ENCODE measurements at regions not wholly inside any gene's neighbourhood (a gene's known extent, or its start where the extent isn't known, plus 50 kb on each side); places are given as distances from the start of the nearest gene placed in this dataset.
"Not testable (repeated sequence)": the region's sequence is repeated elsewhere in the genome, so short reads cannot be mapped to it uniquely, and the experiment has no call there.

GRCh38 chr21:21845901-21846300, 847.7 kb downstream of the NCAM2 start:
- Histone ChIP-seq H3K79me2 (ENCODE audit: control insufficient read depth, insufficient read depth, low read length, unreplicated experiment) (no peaks in the 10 kb centered on the region), H2AFZ (ENCODE audit: low read length, unreplicated experiment) (no peak overlapping the region), H3K4me1 (ENCODE audit: control insufficient read depth, insufficient read depth, low read length, unreplicated experiment) (no peaks in the 10 kb centered on the region), H3K27me3 (ENCODE audit: insufficient read depth, low read length) (no peaks in the 10 kb centered on the region), H3K27ac (ENCODE audit: low read depth, low read length) (no peak overlapping the region), H3K4me3 (ENCODE audit: low read depth, low read length) (no peak overlapping the region), H3K36me3 (ENCODE audit: insufficient read depth, low read length) (no peaks in the 10 kb centered on the region)

DNA sequence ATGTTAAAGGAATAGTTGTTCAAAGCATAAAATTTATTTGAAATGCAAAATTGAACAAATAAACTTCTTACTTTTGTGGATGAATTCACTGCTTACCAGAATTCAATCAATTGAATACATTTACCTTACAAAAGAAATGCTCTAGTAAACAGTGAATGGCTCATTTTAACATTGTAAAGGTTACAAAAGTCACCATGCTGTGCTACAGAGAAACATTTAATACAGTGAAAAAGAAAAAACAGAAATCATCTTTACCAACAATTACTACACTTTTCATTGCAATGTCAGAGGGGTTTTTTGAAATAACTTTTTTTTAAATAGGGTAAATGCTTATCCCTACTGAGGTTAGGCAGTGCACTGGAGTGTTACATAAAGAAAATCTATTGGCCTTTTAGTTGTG, 853.0 kb downstream of the NCAM2 start:
- Histone ChIP-seq H3K4me1 (ENCODE audit: control insufficient read depth, insufficient read depth, low read length, unreplicated experiment) (no peaks in the 10 kb centered on the region), H3K27me3 (ENCODE audit: insufficient read depth, low read length) (no peaks in the 10 kb centered on the region), H2AFZ (ENCODE audit: low read length, unreplicated experiment) (no peak overlapping the region), H3K79me2 (ENCODE audit: control insufficient read depth, insufficient read depth, low read length, unreplicated experiment) (no peaks in the 10 kb centered on the region), H3K4me3 (ENCODE audit: low read depth, low read length) (no peak overlapping the region), H3K36me3 (ENCODE audit: insufficient read depth, low read length) (no peaks in the 10 kb centered on the region), H3K27ac (ENCODE audit: low read depth, low read length) (no peak overlapping the region)

DNA sequence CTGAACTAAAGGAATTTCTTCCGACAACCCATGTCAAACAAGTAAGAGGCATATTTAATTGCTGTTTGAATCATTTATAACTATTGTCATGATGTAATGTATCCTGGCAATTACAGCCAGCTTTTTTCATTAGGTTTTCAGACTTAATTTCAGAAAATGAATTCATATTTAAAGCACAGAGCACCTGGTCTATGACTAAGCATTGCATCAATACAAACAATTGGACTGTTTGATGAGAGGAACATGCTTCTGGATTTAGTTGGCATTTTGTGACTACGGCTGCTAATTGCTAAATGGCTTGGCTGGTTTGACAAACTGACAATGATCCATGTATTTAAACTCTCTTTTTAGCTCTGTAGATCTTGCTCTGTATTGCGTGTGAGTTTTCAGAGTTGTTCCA, 853.4 kb downstream of the NCAM2 start:
- H2AFZ ChIP-seq (ENCODE audit: low read length, unreplicated experiment) = no peak overlapping the region
- H3K27ac ChIP-seq (ENCODE audit: low read depth, low read length) = no peak overlapping the region
- H3K36me3 ChIP-seq (ENCODE audit: insufficient read depth, low read length) = no peaks in the 10 kb centered on the region
- no peaks in the 10 kb centered on the region for H3K79me2 ChIP-seq (ENCODE audit: control insufficient read depth, insufficient read depth, low read length, unreplicated experiment)
- no peak overlapping the region for H3K4me3 ChIP-seq (ENCODE audit: low read depth, low read length)
- H3K27me3 ChIP-seq (ENCODE audit: insufficient read depth, low read length) = no peaks in the 10 kb centered on the region
- no peaks in the 10 kb centered on the region for H3K4me1 ChIP-seq (ENCODE audit: control insufficient read depth, insufficient read depth, low read length, unreplicated experiment)

DNA sequence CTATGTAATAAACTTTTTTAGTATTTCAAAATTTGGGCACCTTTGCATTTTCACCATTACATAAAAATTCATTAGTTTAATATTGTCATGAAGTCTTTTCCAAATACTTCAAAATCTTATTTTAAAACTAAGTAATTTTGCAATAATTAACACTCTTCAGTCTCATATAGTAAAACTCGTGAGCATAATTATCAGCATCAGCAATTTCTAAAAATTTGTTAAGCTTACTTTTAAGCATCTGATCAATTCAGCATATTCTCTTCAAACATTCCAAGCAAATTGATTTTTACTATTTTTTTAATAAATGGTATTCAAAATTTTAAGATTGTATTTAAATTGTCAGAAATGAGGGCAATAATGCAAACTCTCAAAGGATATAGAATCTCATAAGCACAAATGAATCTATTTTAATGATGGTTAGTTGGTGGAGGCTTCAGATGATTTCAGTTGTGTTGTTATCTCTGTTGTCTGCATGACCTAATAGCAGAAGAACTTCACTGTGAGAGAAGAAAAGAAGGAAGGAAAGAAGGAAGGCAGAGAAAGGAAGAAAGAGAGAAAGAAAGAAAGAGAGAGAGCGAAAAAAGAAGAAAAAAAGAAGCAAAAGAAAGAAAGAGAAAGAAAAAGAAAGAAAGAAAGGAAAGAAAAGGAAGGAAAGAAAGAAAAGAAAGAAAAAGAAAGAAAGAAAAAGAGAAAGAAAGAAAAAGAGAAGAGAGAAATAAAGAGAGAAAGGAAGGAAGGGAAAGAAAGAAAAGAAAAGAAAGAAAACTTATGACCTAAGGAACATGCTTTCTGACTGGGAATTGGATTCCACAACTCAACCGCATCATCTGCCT, 860.5 kb downstream of the NCAM2 start:
- Histone ChIP-seq H3K4me1 (ENCODE audit: control insufficient read depth, insufficient read depth, low read length, unreplicated experiment) (no peaks in the 10 kb centered on the region), H3K79me2 (ENCODE audit: control insufficient read depth, insufficient read depth, low read length, unreplicated experiment) (no peaks in the 10 kb centered on the region), H2AFZ (ENCODE audit: low read length, unreplicated experiment) (no peak overlapping the region), H3K4me3 (ENCODE audit: low read depth, low read length) (no peak overlapping the region), H3K36me3 (ENCODE audit: insufficient read depth, low read length) (no peaks in the 10 kb centered on the region), H3K27me3 (ENCODE audit: insufficient read depth, low read length) (no peaks in the 10 kb centered on the region), H3K27ac (ENCODE audit: low read depth, low read length) (no peak overlapping the region)

DNA sequence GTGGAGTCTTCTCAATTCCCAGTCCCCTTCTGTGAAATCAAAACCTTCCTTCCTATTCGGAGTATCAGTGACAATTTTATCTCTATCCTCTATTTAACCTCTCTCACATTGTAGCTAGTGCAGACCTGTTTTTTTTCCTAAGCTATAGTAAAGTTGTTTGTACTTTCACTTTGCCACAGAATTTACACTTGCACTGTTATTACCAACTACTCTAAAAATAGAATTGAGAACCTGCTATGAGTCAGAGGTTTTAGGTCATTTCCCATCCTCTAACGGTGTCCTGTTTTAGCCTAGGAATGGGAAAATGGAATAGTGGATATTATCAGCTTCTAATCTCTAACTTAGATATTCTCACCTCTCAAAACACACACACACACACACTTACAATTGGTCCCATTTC, 862.7 kb downstream of the NCAM2 start:
- H3K4me1 ChIP-seq (ENCODE audit: control insufficient read depth, insufficient read depth, low read length, unreplicated experiment) = no peaks in the 10 kb centered on the region
- no peaks in the 10 kb centered on the region for H3K27me3 ChIP-seq (ENCODE audit: insufficient read depth, low read length)
- no peak overlapping the region for H3K27ac ChIP-seq (ENCODE audit: low read depth, low read length)
- no peaks in the 10 kb centered on the region for H3K79me2 ChIP-seq (ENCODE audit: control insufficient read depth, insufficient read depth, low read length, unreplicated experiment)
- no peaks in the 10 kb centered on the region for H3K36me3 ChIP-seq (ENCODE audit: insufficient read depth, low read length)
- no peak overlapping the region for H3K4me3 ChIP-seq (ENCODE audit: low read depth, low read length)
- no peak overlapping the region for H2AFZ ChIP-seq (ENCODE audit: low read length, unreplicated experiment)

- Histone ChIP-seq H3K4me1 (ENCODE audit: control insufficient read depth, insufficient read depth, low read length, unreplicated experiment) (no peaks in the 10 kb centered on the region), H3K4me3 (ENCODE audit: low read depth, low read length) (no peak overlapping the region), H2AFZ (ENCODE audit: low read length, unreplicated experiment) (no peak overlapping the region), H3K27me3 (ENCODE audit: insufficient read depth, low read length) (no peaks in the 10 kb centered on the region), H3K79me2 (ENCODE audit: control insufficient read depth, insufficient read depth, low read length, unreplicated experiment) (no peaks in the 10 kb centered on the region), H3K36me3 (ENCODE audit: insufficient read depth, low read length) (no peaks in the 10 kb centered on the region), H3K27ac (ENCODE audit: low read depth, low read length) (no peak overlapping the region)
Measured at GRCh38 chr21:21864321-21864840, 866.2 kb downstream of the NCAM2 start.

GRCh38 chr21:21897275-21897883, 899.2 kb downstream of the NCAM2 start:
- H2AFZ ChIP-seq (ENCODE audit: low read length, unreplicated experiment) = no peak overlapping the region
- H3K36me3 ChIP-seq (ENCODE audit: insufficient read depth, low read length) = no peaks in the 10 kb centered on the region

DNA sequence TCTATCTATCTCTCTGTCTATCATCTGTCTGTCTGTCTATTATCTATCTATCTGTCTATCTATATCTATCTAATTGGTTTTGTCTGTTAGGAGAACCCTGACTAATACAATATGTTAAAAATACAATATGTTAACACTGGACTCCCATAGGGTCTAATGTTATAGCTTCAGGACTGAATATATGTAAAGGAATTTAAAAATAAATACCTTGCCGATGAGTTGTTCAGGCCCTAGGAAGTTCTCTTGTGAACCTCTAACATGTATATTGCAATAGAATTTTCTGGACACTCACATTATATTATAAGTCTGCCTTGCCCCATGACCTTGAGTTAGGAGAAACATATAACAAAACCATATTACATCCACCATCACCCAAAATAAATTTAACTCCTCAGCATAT, 900.6 kb downstream of the NCAM2 start:
- Histone ChIP-seq H3K4me3 (ENCODE audit: low read depth, low read length) (no peak overlapping the region), H3K27me3 (ENCODE audit: insufficient read depth, low read length) (no peaks in the 10 kb centered on the region), H3K36me3 (ENCODE audit: insufficient read depth, low read length) (no peaks in the 10 kb centered on the region), H3K4me1 (ENCODE audit: control insufficient read depth, insufficient read depth, low read length, unreplicated experiment) (no peaks in the 10 kb centered on the region), H3K27ac (ENCODE audit: low read depth, low read length) (no peak overlapping the region), H3K79me2 (ENCODE audit: control insufficient read depth, insufficient read depth, low read length, unreplicated experiment) (no peaks in the 10 kb centered on the region), H2AFZ (ENCODE audit: low read length, unreplicated experiment) (no peak overlapping the region)

More at GRCh38 chr21:21897275-21897883, 899.2 kb downstream of the NCAM2 start:
- Histone ChIP-seq H3K27me3 (ENCODE audit: insufficient read depth, low read length) (no peaks in the 10 kb centered on the region), H3K4me3 (ENCODE audit: low read depth, low read length) (no peak overlapping the region), H3K79me2 (ENCODE audit: control insufficient read depth, insufficient read depth, low read length, unreplicated experiment) (no peaks in the 10 kb centered on the region), H3K27ac (ENCODE audit: low read depth, low read length) (no peak overlapping the region), H3K4me1 (ENCODE audit: control insufficient read depth, insufficient read depth, low read length, unreplicated experiment) (no peaks in the 10 kb centered on the region)

DNA sequence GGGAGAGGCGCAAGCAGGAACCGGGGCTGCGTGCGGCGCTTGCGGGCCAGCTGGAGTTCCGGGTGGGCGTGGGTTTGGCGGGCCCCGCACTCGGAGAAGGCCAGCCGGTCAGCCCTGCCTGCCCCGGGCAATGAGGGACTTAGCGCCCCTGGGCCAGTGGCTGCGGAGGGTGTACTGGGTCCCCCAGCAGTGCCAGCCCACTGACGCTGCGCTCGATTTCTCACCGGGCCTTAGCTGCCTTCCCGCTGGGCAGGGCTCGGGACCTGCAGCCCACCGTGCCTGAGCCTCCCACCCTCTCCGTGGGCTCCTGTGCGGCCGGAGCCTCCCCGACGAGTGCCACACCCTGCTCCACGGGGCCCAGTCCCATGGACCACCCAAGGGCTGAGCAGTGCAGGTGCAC, 904.2 kb downstream of the NCAM2 start:
- not testable (repeated sequence) for H3K4me1 ChIP-seq (ENCODE audit: control insufficient read depth, insufficient read depth, low read length, unreplicated experiment); H3K27me3 ChIP-seq (ENCODE audit: insufficient read depth, low read length); H3K79me2 ChIP-seq (ENCODE audit: control insufficient read depth, insufficient read depth, low read length, unreplicated experiment); H3K27ac ChIP-seq (ENCODE audit: low read depth, low read length); H3K4me3 ChIP-seq (ENCODE audit: low read depth, low read length); H3K36me3 ChIP-seq (ENCODE audit: insufficient read depth, low read length); H2AFZ ChIP-seq (ENCODE audit: low read length, unreplicated experiment)

GRCh38 chr21:21907271-21907670, 909.1 kb downstream of the NCAM2 start:
- no peaks in the 10 kb centered on the region for H3K36me3 ChIP-seq (ENCODE audit: insufficient read depth, low read length)
- H3K4me3 ChIP-seq (ENCODE audit: low read depth, low read length) = no peak overlapping the region; the same call in 1 of the 2 replicates
- no peak overlapping the region for H3K27ac ChIP-seq (ENCODE audit: low read depth, low read length)
- no peak overlapping the region for H2AFZ ChIP-seq (ENCODE audit: low read length, unreplicated experiment)
- no peaks in the 10 kb centered on the region for H3K27me3 ChIP-seq (ENCODE audit: insufficient read depth, low read length)
- no peaks in the 10 kb centered on the region for H3K4me1 ChIP-seq (ENCODE audit: control insufficient read depth, insufficient read depth, low read length, unreplicated experiment)
- H3K79me2 ChIP-seq (ENCODE audit: control insufficient read depth, insufficient read depth, low read length, unreplicated experiment) = no peaks in the 10 kb centered on the region

DNA sequence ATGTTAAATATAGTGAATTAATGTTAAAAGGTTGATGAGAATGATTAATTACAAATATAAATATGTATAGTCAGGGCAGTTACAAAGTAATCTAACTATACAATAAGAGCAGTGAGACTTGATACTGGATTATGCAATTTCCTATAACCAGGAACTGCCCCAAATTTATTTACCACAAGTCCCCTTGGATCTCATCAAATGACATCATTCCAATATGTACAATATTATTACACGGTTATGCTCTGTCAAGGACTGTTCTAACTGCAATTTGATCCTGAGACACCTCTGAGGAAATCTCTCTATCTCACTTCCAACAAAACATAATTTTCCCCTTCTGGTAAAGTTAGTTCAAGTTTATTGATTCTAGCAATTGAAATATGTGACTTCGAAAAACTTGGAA, 917.6 kb downstream of the NCAM2 start:
- Histone ChIP-seq H3K79me2 (ENCODE audit: control insufficient read depth, insufficient read depth, low read length, unreplicated experiment) (no peaks in the 10 kb centered on the region), H2AFZ (ENCODE audit: low read length, unreplicated experiment) (no peak overlapping the region), H3K4me1 (ENCODE audit: control insufficient read depth, insufficient read depth, low read length, unreplicated experiment) (no peaks in the 10 kb centered on the region)

More for the DNA sequence above, 917.6 kb downstream of the NCAM2 start:
- no peak overlapping the region for H3K27ac ChIP-seq (ENCODE audit: low read depth, low read length)
- no peaks in the 10 kb centered on the region for H3K36me3 ChIP-seq (ENCODE audit: insufficient read depth, low read length)
- no peaks in the 10 kb centered on the region for H3K27me3 ChIP-seq (ENCODE audit: insufficient read depth, low read length)
- H3K4me3 ChIP-seq (ENCODE audit: low read depth, low read length) = no peak overlapping the region

Measured in ACC112 (cell line).